ENCODE measurements at regions not wholly inside any gene's neighbourhood (a gene's known extent, or its start where the extent isn't known, plus 50 kb on each side); places are given as distances from the start of the nearest gene placed in this dataset.

DNA sequence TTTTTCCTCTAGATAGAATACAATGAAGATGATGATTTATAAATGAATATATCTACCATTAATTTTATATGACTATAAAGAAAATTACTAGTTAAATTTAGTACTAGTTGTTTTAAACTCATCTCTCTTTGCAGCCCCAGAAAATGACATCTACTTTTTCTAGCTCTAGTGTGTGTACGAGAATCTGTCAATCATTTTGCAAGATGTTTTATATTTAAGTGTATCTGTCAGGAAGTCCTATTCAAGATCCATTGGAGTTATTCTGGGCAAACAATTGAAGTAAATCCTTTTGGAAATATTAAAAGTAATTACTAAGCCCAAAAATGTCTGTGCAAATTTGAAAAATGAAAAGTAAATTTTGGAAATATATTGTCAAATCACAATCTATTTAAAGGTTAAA lies 144.3 kb upstream of the PCDH9 start:
- TF ChIP-seq, protein P1, sequence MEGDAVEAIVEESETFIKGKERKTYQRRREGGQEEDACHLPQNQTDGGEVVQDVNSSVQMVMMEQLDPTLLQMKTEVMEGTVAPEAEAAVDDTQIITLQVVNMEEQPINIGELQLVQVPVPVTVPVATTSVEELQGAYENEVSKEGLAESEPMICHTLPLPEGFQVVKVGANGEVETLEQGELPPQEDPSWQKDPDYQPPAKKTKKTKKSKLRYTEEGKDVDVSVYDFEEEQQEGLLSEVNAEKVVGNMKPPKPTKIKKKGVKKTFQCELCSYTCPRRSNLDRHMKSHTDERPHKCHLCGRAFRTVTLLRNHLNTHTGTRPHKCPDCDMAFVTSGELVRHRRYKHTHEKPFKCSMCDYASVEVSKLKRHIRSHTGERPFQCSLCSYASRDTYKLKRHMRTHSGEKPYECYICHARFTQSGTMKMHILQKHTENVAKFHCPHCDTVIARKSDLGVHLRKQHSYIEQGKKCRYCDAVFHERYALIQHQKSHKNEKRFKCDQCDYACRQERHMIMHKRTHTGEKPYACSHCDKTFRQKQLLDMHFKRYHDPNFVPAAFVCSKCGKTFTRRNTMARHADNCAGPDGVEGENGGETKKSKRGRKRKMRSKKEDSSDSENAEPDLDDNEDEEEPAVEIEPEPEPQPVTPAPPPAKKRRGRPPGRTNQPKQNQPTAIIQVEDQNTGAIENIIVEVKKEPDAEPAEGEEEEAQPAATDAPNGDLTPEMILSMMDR (IDR thresholded peaks at IDR 0.05; ENCODE audit: low read depth, low read length) = no peak
- no peak for TF ChIP-seq POLR2A (IDR thresholded peaks at IDR 0.05; ENCODE audit: extremely low read depth, insufficient read length)
- no peak for TF ChIP-seq MYC (IDR thresholded peaks at IDR 0.05; ENCODE audit: low read depth, low read length)
- TF ChIP-seq MAX (IDR thresholded peaks at IDR 0.05; ENCODE audit: low read depth, low read length) = no peak
- no peak for DNase-seq (ENCODE audit: low read depth)
- H3K4me3 ChIP-seq (ENCODE audit: low read depth, low read length) = no peak overlapping the region

GRCh38 chr13:67372868-67373464 lies 142.8 kb upstream of the PCDH9 start:
- TF ChIP-seq, protein P1 (IDR thresholded peaks at IDR 0.05; ENCODE audit: low read depth, low read length) = no peak
- TF ChIP-seq POLR2A (IDR thresholded peaks at IDR 0.05; ENCODE audit: extremely low read depth, insufficient read length) = no peak
- TF ChIP-seq MYC (IDR thresholded peaks at IDR 0.05; ENCODE audit: low read depth, low read length) = no peak
- TF ChIP-seq MAX (IDR thresholded peaks at IDR 0.05; ENCODE audit: low read depth, low read length) = no peak
- DNase-seq (ENCODE audit: low read depth) = no peak

GRCh38 chr13:67369895-67370660 lies 139.9 kb upstream of the PCDH9 start:
- H3K4me3 ChIP-seq (ENCODE audit: low read depth, low read length) = no peak overlapping the region
- TF ChIP-seq POLR2A (IDR thresholded peaks at IDR 0.05; ENCODE audit: extremely low read depth, insufficient read length) = no peak
- no peak for DNase-seq (ENCODE audit: low read depth)

More at GRCh38 chr13:67372868-67373464, 142.8 kb upstream of the PCDH9 start:
- no peak overlapping the region for H3K4me3 ChIP-seq (ENCODE audit: low read depth, low read length)

DNA sequence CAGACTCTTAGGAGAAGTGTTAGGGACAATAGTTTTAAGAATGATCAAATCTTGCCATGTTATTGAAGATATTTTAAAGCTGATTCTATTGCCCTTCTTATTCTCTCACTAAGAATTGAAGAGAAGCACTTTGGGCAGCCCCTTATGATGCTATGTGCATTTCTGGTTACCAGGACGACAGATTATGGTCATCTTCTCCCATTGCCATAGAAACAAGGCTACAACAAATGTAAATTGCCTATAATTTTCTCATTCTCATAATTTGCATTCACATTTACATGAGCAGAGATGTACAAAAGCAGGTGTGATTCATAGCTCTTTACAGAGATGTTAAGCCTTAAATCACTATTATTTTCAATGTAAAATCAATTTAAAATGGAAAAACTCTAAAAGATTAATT lies 137.3 kb upstream of the PCDH9 start:
- no peak overlapping the region for H3K4me3 ChIP-seq (ENCODE audit: low read depth, low read length)
- TF ChIP-seq POLR2A (IDR thresholded peaks at IDR 0.05; ENCODE audit: extremely low read depth, insufficient read length) = no peak
- no peak for DNase-seq (ENCODE audit: low read depth)

GRCh38 chr13:67366533-67366932 lies 136.4 kb upstream of the PCDH9 start:
- no peak for TF ChIP-seq MYC (IDR thresholded peaks at IDR 0.05; ENCODE audit: low read depth, low read length)
- TF ChIP-seq POLR2A (IDR thresholded peaks at IDR 0.05; ENCODE audit: extremely low read depth, insufficient read length) = no peak
- TF ChIP-seq, protein P1 (IDR thresholded peaks at IDR 0.05; ENCODE audit: low read depth, low read length) = no peak
- no peak for TF ChIP-seq MAX (IDR thresholded peaks at IDR 0.05; ENCODE audit: low read depth, low read length)
- DNase-seq (ENCODE audit: low read depth) = no peak
- no peak overlapping the region for H3K4me3 ChIP-seq (ENCODE audit: low read depth, low read length)

DNA sequence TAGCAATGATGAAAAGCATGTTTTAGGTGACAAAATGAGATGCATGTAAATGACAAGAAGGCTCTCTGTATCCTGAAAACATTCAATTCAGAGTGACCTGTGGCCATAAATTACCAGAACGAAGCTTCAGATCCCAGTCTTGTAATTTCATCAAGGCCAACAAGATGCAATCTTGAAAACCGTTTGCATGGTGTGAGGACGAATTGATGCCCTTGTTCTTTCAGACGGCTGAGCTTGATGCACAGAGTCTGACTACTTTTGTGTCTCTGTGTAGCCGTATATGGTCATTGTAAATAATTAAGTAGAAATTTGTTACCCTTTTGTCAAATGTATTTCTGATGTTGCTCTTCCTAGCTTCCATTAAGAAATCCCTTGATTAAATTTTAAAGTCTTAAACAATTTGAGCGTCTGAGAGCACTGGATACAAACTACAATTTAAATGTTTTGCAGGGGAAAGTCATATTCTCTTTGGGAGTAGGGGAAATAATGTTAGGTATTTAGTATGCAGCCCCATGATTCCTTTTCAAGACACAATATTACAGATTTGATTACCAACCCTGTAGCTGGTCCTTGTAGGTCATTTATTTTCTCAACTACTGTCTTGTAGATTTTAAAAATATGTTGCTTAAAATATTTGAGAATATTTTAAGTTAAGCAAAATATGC lies 125.8 kb upstream of the PCDH9 start:
- DNase-seq (ENCODE audit: low read depth) = no peak
- TF ChIP-seq MAX (IDR thresholded peaks at IDR 0.05; ENCODE audit: low read depth, low read length) = no peak
- no peak for TF ChIP-seq POLR2A (IDR thresholded peaks at IDR 0.05; ENCODE audit: extremely low read depth, insufficient read length)
- TF ChIP-seq, protein P1 (IDR thresholded peaks at IDR 0.05; ENCODE audit: low read depth, low read length) = no peak
- no peak for TF ChIP-seq MYC (IDR thresholded peaks at IDR 0.05; ENCODE audit: low read depth, low read length)

More for the DNA sequence above, 125.8 kb upstream of the PCDH9 start:
- no peak overlapping the region for H3K4me3 ChIP-seq (ENCODE audit: low read depth, low read length)
